ENCODE measurements at regions not wholly inside any gene's neighbourhood (a gene's known extent, or its start where the extent isn't known, plus 50 kb on each side); places are given as distances from the start of the nearest gene placed in this dataset.
"Not testable (repeated sequence)": the region's sequence is repeated elsewhere in the genome, so short reads cannot be mapped to it uniquely, and the experiment has no call there.

DNA sequence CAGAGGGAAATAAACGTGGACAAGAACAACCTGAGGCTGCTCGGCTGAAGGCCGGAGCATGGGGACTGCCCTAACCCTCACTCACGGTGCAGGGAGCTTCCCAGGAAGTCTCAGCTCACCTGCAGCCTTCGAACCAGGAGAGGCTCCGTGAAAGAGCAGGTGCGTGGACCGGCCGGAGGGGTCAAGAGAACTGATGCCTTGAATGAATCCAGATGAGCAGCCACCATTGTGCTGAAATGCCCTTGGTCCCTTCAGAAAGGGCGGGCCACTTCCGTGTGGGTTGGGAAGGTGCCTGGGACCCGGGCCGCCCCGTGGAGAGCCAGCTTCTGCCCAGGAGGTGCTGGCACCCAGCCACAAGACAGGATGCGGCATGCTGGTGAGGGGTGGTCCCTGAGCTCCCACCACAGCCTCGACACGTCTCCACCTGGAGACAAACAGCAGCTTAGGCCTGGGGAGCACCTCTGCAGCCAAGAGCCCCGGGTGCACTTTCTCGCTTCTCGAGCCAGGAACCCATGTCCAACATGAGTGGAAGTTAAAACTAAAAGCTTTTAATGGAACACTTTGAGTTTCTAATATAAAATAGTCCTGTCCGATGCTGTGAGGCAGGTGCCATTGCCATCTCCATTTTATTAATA, 83.5 kb downstream of the TTLL2 start:
- DNase-seq = no peak

DNA sequence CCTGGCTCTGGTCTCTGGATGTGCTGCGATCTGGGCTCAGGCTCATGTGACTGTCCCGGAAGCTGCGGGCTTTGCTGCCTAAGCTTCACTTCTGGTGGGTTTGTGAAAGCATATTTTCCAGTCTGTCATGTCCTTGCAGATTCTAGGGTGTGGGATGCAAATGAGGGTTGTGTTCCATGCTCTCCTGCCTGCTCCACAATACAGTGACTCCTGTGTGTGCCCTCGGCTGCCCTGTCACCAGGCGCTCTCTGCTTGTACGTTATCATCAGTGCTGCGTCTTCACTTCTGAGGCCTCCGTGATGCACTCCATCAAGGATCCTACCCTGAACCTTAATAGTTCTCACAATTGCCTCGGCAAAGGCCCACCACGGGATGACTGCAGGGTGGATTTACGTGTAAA, 84.2 kb downstream of the TTLL2 start:
- DNase-seq = no peak

DNA sequence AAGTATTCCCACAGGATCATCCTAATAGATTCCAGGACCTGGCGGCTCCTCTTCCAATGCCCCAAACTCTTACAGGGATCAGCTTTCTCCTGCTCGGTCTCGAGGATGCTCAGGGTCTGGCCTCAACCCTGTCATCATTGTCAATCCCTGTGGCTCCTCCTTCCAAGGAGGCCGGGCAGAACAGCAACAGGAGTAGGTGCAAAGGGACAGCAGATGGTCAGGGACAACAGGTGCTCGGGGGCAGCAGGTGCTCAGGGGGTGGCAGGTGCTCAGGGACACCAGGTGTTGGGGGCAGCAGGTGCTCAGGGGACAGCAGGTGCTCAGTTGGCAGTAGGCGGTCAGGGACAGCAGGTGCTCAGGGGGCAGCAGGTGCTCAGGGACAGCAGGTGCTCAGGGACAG, 84.8 kb downstream of the TTLL2 start:
- no peak for DNase-seq

DNA sequence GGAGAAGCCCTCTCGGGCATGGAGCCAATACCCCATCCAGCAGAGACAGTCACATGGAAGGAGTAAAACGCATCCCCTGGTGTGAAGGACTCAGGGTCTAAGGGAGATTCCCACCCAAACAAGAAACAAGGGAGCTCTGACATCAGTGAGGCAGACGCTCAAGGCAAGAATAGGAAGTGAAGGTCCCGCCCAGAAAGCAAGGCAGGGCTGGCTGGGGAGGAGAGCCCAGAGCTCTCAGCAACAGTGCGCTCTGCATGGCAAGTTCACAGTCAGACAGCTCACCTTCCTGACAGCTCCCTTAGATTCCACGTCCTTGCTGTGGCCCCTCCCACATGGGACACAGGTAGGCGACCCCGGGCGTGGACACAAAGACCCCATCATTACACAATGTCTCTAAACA, 85.6 kb downstream of the TTLL2 start:
- no peak for DNase-seq

DNA sequence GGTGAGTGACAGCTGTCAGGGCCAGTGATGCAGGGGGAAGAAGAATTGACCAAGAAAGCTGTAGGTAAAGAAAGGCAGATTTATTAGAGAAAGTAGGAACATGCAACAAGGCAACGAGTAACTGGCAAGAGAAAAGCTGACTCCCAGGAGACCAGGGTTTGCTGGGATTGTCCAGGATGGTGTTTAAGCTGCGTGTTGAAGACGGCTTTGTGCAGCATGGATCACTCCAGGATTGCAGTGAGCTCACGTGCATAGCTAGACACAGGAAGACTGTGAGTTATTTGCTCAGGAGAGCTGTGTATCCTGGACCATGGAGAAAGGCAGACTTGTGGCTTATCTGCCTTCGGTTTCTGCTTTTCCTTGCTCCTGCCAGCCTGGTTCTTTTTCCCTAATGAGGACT, 87.6 kb downstream of the TTLL2 start:
- no peak for DNase-seq

DNA sequence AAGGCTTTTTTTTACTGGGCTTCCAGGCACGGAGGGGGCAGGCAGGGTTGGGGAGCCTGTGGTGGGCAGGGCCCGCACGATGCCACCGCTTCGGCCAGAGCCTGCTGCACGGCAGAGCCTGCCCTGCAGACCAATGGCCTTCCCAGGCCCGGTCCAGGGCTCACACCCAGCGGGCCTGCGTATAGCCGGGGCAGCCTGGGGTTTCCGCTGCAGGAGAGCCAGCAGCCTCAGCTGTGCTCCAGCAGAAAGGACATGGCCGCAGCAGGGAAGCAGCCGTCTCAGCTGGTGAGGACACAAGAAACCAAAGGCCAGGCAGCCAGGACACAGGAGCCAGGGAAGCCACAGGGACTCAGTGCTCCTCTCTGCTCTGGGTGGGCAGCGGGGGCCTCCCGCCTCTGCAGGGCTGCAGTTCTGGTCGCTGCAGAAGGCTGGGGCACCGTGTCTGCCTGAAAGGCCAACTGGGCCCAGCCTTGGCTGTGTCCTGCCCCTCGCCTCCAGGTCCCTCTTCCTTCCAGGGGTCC, 90.6 kb downstream of the TTLL2 start:
- no peak for DNase-seq

DNA sequence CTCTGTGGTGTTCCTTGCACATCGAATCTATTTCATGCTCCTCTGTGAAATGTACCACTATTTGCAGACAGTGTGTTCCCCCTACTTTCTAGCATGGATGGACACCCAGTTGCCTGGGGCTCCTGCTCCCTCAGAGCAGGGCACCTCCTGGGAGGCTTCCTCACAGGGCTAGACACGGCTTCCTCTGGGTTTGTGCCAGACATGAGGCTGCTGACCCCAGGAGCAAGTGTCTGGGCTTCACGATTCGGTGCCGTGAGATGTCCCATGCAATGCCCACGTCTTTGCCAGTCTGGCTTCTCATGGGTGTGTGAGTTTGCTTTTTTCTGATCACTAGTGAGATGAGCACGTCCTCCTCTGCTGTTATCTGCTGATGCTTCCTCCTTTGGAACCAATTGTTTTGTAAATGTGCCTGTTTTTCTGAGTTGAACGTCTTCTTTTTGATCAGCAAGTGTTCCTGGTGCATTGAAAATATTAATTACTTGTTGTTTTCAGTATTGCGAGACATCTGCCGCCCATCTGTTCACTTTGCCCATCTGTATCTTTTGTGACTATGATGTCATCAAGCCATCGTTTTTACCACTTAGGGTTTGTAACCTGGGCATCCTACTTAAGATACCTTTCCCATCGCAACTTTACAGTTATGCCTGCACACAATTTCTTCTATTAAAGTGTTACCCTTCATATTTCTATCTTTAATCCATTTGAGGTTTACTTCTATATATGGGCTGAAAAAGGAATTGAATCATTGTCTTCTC, 92.0 kb downstream of the TTLL2 start:
- DNase-seq = no peak

DNA sequence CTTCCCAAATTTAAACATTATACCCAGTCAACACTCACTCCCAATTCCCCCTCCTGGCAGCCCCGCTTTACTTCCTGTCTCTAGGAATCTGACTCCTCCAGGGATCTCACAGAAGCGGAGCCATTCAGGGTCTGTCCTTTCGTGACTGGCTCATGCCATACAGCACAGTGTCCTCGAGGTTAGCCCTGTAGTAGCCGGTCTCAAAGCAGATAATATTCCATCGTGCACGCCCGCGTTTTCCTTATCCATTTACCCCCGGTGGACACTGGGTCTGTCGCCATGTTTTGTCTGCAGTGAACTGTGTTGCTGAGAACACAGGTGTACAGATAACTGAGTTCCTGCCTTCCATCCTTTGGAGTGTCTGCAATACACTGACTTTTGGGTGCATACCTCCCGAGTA, 95.3 kb downstream of the TTLL2 start:
- no peak for DNase-seq

DNA sequence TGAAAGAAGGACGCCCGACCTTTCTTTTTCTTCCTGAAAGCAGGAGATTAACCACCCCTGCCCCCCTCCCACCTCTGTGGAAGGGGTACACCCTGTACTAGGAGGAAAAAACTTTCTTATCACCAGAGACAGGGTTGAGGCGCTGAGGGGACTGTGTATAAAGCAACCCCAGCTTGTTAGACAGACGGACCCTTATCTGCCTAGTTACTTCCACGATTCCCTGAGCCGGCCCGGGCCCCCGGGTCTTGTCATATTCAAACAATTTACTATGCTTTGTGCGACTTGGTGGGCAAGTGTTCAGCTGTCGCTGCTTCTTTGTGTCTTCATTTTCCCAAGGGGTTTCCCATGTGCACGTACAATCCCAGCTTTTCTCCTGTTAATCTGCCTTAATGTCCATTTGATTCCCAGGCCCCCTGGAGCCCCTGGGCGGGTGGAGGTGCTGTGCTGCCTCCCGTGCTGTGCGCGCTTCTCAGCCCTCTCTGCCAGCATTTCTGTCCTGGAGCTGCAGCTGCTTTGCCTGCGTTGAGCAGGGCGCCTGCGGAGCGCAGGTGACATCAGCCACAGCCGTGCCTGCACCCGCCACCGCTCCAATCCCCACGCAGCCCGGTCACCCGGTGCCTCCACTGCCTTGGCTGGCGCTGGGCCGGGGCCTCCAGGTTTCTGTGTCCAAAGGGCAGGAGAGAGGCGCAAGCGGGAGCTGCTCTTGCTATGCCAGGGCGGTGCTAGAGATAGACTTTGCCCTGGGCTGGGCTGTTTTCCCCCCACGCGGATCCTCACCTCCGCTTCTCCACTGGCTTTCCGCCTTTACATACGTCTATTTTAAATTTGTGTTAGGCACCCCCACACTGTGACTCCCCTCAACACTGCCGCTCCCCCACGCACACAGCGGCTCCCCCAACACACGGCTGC, 96.2 kb downstream of the TTLL2 start:
- DNase-seq = no peak

DNA sequence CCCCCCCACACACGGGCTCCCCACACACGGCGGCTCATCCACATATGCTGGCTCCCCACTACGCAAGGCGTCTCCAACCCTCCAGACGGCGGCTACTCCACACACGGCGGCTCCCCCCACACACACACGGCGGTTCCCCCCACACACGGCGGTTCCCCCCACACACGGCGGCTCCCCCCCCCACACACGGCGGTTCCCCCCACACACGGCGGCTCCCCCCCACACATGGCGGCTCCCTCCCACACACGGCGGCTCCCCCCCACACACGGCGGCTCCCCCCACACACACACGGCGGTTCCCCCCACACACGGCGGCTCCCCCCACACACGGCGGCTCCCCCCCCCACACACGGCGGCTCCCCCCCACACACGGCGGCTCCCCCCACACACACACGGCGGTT, 97.1 kb downstream of the TTLL2 start:
- not testable (repeated sequence) for DNase-seq

DNA sequence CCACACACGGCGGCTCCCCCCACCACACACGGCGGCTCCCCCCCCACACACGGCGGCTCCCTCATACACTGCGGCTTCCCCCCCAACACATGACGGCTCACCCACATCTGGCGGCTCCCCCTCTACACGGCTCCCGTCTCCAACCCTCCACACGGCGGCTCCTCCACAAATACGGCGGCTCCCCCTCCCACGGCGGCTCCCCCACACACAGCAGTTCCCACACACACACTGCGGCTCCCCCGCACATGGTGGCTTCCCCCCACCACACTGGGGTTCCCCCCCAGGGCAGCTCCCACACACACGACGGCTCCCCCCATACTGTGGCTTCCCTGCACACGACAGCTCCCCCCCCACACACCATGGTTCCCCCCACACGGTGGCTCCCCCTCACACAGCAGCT, 98.0 kb downstream of the TTLL2 start:
- DNase-seq = no peak

DNA sequence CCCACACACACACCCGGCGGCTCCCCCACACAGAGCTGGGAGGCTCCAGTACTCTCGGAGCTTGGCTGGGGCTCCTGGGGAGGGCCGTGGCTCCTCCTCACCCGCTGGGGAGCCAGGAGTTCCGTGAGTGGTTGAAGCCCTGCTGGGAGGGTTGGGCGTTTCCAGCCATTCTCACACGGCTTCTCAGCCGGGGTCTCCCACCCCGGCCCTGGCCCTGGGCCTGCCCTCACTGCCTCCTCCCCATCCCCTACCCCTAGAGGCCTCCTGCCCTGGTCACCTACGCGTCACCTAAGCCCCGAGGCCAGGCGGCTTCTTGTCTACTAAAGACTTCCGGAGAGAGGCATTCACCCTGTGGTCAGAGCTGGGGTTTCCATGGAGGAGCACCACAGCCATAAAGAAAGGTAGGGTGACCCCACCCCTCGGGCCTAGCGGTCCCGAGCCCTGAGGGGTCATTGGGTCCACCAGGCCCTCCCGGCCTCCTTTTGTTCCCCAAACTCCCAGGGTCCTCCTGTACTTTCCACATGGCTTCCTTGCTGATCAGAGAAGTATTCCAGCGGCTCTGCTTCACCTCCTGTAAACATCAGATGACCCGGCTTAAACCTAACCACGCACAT, 99.3 kb downstream of the TTLL2 start:
- no peak for DNase-seq

DNA sequence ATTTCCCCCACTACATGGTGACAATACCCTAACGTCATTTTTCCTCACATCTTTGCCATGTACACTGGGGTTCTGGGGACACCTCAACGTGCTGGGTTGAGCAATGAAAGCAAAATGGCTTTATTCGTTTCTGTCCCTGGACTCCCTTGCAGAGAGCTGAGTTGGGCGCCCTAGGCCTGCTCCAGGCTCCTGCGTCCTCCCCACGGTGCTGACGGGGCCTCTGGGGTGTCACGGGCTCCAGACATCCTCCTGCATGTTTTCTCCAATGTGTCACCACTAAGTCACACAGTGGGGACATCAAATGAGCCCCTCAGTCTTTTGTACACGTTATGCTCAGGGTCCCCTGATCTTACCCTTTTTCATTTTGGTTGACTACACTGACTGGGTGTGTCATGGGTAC, 99.8 kb downstream of the TTLL2 start:
- no peak for DNase-seq

DNA sequence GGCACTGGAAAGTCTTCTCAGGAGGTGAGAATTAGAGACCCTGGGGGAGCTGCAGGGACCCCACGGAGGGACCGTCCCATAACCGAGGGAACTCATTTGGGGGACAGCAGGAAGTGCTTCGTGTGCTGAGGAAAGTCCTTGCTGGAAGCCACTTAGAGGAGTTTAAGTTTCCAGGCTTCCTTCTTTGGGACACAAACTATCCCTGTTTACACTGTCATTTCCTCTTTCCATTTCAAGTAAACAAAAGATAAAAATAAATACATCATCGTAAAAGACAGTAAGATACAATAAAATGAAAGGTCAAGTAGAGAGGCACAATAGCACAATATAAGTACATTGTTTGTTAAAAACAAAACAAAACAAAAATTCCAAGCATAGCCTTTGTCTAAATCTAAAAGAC, 101.2 kb downstream of the TTLL2 start:
- DNase-seq = no peak

DNA sequence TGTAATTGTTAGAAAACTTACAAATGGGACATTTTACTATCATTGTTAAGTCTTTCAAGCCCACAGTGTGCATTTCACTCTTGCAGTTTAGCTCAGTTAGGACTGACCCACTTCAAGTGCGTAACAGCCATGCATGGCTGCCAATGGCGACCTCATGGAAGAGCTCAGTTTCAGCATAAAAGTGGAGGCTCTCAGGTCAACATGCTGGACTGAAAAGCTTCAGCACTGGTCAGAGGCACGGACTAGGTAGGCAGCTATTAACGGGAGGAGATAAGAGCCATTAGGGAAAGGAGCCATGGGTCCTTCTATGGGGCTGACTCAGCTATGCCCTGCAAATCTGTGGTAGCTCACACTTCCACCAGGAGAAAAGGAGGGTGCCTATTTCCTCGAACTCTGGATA, 101.8 kb downstream of the TTLL2 start:
- DNase-seq = no peak

DNA sequence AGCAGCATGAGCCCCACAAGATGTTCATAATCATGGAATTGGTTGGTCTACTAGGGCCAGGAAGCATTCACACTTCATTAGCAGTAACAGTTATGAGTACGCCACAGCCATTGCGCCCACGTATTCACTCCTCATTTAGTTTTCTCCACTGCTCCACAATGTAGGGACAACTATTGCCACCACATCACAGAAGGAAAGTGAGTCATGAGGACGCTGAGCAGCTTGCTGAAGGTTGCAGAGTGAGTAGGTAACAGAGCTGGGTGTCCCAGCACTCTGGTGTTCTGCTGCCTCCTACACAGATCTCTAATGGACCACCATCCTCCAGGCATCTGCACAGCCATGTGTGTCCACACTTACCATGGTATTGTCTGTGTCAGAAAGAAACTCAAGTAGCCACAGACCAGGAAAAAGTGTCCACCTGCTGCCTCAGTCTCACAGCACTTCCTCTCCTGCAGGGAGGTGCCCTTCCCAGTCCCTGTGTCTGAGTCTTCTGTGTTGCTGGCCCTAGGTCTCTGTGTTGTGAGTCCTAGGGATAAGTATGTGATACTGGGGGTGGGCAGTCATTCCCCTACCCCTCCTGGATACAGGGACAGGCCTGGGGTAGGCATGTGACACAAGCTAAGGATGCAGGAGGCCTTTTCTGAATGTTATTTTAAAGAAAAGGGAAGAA, 103.9 kb downstream of the TTLL2 start:
- DNase-seq = no peak

DNA sequence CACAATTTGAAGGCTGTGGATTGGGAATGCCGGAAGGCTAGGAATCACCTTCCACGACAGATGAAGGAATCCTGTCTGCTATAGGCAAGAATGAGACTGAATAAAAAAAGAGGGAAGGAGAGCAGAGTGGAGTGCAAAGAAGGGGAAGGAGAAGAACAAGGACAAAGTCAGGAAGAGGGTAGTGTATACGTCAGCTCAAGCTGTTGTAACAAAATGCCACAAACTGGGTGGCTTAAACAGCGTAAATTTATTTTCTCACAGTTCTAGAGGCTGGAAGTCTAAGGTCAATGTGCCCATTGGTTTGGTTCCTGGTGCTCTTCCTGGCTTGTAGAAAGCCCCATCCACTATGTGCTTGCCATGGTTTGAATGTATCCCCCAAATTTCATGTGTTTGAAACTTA, 104.5 kb downstream of the TTLL2 start:
- DNase-seq = no peak

DNA sequence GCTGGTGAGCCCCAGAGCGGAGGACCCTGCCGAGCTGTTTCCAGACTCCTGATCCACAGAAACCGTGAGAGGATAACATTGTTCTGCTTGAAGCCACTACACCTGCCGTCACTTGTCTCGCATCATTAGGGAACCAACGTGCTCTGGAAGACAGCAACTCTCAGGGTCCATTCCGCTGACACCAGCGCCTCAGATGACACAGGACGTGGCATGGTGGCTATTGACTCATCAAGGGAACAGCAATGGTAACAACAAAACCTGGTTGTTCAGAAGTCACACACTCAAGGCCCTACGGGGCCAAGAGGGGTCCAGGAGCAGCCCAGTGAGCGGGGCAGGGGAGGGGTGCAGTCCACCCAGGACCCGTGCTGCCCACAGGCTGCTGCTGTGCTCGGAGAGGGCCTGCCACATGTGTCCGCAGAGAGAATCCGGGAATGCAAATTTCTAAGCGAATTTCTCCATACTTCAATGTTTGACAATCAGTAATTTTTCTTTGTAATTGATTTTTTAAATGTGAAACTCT, 110.4 kb downstream of the TTLL2 start:
- no peak for DNase-seq

DNA sequence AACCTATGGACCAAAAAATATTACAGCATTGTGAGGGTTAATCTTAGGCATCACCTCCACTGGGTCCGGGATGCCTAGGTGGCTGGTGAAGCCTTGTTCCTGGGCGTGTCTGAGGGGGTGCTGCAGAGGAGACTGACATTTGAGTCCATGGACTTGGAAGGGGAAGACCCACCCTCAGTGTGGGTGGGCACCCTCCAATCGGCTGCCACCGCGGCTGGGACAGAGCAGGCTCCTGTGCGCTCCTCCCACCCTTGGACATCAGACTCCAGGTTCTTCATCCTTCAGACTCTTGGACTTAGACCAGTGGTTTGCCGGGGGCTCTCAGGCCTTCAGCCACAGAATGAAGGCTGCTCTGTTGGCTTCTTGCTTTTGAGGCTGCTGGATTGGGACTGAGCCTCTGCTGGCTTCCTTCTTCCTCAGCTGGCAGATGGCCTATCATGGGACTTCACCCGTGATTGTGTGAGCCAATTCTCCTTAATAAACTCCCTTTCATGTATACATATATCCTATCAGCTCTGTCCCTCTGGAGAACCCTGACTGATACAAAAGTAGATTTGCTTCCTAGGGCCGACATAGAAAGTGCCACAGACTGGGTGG, 113.1 kb downstream of the TTLL2 start:
- no peak for DNase-seq

DNA sequence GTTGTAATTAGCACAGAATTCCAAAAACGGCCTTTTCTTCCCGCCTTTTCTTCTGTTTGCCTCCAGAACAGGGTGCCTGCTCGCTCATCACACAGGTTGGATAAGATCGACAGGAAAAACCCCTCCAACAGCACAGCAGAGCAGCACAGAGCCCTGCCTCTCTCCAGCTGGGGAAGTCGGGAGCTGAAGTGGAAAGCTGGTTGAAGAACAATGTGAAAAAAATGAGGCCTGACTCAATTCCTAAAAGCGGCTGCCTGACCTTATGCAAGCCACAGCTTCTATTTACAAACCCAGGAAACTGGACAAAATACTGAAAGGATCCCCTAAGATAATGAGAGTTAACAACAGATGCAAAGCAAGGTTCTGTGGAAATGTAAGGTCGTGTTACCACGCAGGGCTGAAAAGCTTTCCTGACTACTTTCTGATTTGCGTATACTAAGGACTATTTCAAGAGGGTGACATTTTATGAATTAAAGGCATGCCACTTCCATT, 116.9 kb downstream of the TTLL2 start:
- DNase-seq = no peak

DNA sequence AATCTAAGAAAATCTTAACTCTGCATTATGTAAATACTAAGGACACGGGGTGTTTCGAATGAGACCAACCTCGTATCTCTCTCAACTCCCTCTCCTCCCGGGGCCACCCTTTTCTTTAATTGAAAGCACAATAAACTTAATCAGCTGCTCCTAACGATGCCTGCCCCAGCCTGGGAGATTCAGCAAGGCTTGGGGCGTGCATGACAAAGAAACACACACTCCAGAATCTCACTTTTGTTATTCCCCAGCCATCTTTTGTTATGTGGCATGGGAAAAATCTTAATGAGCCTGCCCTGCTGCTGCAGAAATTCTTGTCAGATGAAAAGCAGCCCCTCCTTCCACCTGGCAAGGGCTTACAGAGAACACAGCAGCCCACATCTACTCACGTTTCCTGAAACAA, 117.4 kb downstream of the TTLL2 start:
- no peak for DNase-seq

Measured in midbrain (tissue), 1 donor.